SK-N-SH (cell line): ENCODE measurements at regions not wholly inside any gene's neighbourhood (a gene's known extent, or its start where the extent isn't known, plus 50 kb on each side); places are given as distances from the start of the nearest gene placed in this dataset.

Source experiments
- EP300 ChIP-seq, 2 experiments: IDR thresholded peaks; 2 replicates each; pipeline versions ENCODE4 v1.4.0 to v1.6.1; 2012; ENCODE audit warnings: borderline replicate concordance in 1 of 2, low read depth in 1 of 2, low read length in 1 of 2
- EZH2phosphoT487 ChIP-seq: fragments of 200-600 bp; sonication (generic); IDR thresholded peaks from 2 replicates; pipeline ENCODE4 v1.6.1; 2017; ENCODE audit warnings: low read depth, mixed run types, mild to moderate bottlenecking, antibody characterized with exemption, moderate library complexity, borderline replicate concordance
- POLR2AphosphoS5 ChIP-seq: IDR thresholded peaks from 2 replicates; pipeline ENCODE4 v1.6.1; 2012; ENCODE audit warnings: low read depth, low read length
- RAD21 ChIP-seq: IDR thresholded peaks from 2 replicates; pipeline ENCODE4 v1.6.1; 2012; ENCODE audit warnings: mild to moderate bottlenecking, low read length
- RXRA ChIP-seq: IDR thresholded peaks from 2 replicates; pipeline ENCODE4 v1.4.0; 2012; ENCODE audit warnings: low read depth, mild to moderate bottlenecking, borderline replicate concordance
- TF ChIP-seq, protein P1 (sequence below): IDR thresholded peaks from 2 replicates; pipeline ENCODE4 v1.4.0; 2012; ENCODE audit warnings: low read depth
- TF ChIP-seq, protein P2 (sequence below): IDR thresholded peaks from 2 replicates; pipeline ENCODE4 v1.6.1; 2012; ENCODE audit warnings: mild to moderate bottlenecking, low read depth, low read length, moderate library complexity
- TF ChIP-seq, protein P3 (sequence below): IDR thresholded peaks from 2 replicates; pipeline ENCODE4; 2012
- TF ChIP-seq, protein P4 (sequence below): fragments of 200-600 bp; sonication (generic); IDR thresholded peaks from 2 replicates; pipeline ENCODE4 v1.6.1; 2017; ENCODE audit warnings: antibody characterized with exemption, mild to moderate bottlenecking, moderate library complexity

DNA sequence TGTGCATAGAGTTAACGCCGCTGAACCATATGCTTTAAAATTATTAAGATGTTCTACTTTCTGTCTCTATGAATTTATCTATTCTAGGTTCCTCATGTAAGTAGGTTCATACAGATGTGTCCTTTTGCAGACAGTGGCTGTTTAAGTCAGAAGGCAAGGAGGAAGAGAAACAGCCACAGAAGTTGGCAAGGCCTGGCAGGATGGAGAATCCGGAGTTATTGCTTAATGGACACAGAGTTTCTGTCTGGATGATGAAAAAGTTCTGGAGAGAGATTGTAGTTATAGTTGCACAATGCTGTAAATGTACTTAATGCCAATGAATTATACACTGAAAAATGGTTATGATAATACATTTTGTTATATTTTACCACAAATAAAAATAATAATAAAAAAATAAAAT lies 283.6 kb upstream of the CNR1 start:
- TF ChIP-seq, protein P1, sequence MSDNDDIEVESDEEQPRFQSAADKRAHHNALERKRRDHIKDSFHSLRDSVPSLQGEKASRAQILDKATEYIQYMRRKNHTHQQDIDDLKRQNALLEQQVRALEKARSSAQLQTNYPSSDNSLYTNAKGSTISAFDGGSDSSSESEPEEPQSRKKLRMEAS, result no peak
- TF ChIP-seq POLR2AphosphoS5 (no peak), EP300 (IDR thresholded peaks at IDR 0.05; ENCODE audit: borderline replicate concordance in 1 of 2, low read depth in 1 of 2, low read length in 1 of 2) (no peak), EZH2phosphoT487 (no peak), RXRA (no peak), RAD21 (no peak)
- TF ChIP-seq, protein P2, sequence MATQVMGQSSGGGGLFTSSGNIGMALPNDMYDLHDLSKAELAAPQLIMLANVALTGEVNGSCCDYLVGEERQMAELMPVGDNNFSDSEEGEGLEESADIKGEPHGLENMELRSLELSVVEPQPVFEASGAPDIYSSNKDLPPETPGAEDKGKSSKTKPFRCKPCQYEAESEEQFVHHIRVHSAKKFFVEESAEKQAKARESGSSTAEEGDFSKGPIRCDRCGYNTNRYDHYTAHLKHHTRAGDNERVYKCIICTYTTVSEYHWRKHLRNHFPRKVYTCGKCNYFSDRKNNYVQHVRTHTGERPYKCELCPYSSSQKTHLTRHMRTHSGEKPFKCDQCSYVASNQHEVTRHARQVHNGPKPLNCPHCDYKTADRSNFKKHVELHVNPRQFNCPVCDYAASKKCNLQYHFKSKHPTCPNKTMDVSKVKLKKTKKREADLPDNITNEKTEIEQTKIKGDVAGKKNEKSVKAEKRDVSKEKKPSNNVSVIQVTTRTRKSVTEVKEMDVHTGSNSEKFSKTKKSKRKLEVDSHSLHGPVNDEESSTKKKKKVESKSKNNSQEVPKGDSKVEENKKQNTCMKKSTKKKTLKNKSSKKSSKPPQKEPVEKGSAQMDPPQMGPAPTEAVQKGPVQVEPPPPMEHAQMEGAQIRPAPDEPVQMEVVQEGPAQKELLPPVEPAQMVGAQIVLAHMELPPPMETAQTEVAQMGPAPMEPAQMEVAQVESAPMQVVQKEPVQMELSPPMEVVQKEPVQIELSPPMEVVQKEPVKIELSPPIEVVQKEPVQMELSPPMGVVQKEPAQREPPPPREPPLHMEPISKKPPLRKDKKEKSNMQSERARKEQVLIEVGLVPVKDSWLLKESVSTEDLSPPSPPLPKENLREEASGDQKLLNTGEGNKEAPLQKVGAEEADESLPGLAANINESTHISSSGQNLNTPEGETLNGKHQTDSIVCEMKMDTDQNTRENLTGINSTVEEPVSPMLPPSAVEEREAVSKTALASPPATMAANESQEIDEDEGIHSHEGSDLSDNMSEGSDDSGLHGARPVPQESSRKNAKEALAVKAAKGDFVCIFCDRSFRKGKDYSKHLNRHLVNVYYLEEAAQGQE, result no peak
- TF ChIP-seq, protein P3, sequence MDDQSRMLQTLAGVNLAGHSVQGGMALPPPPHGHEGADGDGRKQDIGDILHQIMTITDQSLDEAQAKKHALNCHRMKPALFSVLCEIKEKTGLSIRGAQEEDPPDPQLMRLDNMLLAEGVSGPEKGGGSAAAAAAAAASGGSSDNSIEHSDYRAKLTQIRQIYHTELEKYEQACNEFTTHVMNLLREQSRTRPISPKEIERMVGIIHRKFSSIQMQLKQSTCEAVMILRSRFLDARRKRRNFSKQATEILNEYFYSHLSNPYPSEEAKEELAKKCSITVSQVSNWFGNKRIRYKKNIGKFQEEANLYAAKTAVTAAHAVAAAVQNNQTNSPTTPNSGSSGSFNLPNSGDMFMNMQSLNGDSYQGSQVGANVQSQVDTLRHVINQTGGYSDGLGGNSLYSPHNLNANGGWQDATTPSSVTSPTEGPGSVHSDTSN, result no peak
- TF ChIP-seq, protein P4, sequence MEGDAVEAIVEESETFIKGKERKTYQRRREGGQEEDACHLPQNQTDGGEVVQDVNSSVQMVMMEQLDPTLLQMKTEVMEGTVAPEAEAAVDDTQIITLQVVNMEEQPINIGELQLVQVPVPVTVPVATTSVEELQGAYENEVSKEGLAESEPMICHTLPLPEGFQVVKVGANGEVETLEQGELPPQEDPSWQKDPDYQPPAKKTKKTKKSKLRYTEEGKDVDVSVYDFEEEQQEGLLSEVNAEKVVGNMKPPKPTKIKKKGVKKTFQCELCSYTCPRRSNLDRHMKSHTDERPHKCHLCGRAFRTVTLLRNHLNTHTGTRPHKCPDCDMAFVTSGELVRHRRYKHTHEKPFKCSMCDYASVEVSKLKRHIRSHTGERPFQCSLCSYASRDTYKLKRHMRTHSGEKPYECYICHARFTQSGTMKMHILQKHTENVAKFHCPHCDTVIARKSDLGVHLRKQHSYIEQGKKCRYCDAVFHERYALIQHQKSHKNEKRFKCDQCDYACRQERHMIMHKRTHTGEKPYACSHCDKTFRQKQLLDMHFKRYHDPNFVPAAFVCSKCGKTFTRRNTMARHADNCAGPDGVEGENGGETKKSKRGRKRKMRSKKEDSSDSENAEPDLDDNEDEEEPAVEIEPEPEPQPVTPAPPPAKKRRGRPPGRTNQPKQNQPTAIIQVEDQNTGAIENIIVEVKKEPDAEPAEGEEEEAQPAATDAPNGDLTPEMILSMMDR, result no peak
